ENCODE measurements at regions not wholly inside any gene's neighbourhood (a gene's known extent, or its start where the extent isn't known, plus 50 kb on each side); places are given as distances from the start of the nearest gene placed in this dataset.

DNA sequence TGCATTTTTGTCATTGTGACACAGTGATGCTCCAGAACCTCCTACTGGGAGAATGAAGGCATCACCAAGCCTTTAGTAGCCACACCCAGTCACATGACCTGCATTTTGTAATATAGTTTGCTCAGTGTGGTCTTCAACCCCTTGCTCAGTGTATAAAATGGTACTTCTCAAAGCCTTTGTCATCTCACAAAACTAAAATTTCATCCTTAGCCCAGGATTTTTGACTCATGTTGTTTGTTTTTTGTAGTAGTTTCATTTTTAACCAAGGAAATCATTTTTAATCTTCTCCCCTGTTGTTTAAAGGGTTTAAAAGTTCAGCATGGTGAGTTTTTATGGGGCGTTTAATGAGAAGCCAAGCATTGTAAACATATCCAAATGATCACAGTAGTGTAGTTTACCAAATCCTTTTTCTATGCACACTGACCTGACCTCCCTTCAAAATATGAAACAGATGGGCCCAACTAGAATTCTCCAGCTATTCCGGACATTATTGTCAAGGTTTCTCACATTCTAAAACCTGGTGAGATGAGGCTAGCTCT lies 123.5 kb upstream of the IL12A start:
- Histone ChIP-seq H2AFZ (replicated peaks) (no peak overlapping the region), H3K79me2 (ENCODE audit: low read depth) (peaks cover 27% of the 10 kb centered on the region), H3K9ac (no peak overlapping the region), H3K4me2 (no peak overlapping the region), H3K9me3 (ENCODE audit: low read depth) (no peaks in the 10 kb centered on the region), H3K27me3 (no peaks in the 10 kb centered on the region), H3K4me3 (no peak overlapping the region), H3K36me3 (no peaks in the 10 kb centered on the region), H3F3A (ENCODE audit: low read depth) (peaks cover 8% of the 10 kb centered on the region), H4K20me1 (ENCODE audit: low read depth) (peaks cover 14% of the 10 kb centered on the region), H3K27ac (no peak overlapping the region), H3K4me1 (peaks cover 18% of the 10 kb centered on the region)
- Mint-ChIP-seq H3K27me3 (ENCODE audit: insufficient read depth, low read depth) (no peaks in the 10 kb centered on the region), H3K9me3 (peaks cover 7% of the 10 kb centered on the region), H3K36me3 (peaks cover 25% of the 10 kb centered on the region), H3K4me1 (peaks cover 18% of the 10 kb centered on the region), H3K27ac (no peak overlapping the region), H3K4me3 (no peak overlapping the region)
- DNase-seq (ENCODE audit: low spot score): no peak
- TF ChIP-seq EZH2phosphoT487 (IDR thresholded peaks at IDR 0.05): no peak
- no peak for TF ChIP-seq CTCF (IDR thresholded peaks at IDR 0.05)
- no peak for TF ChIP-seq EZH2 (IDR thresholded peaks at IDR 0.05)

DNA sequence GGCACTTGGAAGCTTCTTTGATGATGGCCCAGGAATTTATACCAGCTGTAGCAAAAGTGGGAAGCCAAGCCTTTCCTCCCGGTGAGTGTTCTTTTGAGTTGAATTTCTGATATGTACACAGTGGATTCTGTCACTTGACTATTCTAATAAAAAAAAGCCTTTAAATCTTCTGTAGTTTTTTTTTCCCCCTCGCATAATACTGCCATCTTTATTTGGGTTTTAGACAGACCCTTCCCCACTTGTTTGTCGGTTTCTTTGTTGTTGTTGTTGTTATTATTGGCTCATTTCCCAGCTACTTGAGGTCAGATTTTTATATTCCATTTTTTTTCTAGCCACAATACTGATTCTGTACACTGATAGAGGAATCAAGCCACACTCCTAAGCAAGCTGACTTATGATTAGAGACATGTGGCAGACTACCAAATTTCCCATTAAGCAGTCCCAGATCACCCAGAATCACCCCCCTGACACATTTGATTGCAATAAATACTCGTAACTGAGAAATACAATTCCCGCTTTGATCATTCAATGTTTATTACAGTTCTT lies 122.4 kb upstream of the IL12A start:
- no peak overlapping the region for H3K27ac Mint-ChIP-seq

GRCh38 chr3:159867372-159867771 lies 121.3 kb upstream of the IL12A start:
- DNase-seq (ENCODE audit: low spot score): no peak
- Mint-ChIP-seq H3K27me3 (ENCODE audit: insufficient read depth, low read depth) (peaks cover 2% of the 10 kb centered on the region), H3K4me3 (no peak overlapping the region), H3K27ac (no peak overlapping the region), H3K9me3 (peaks cover 7% of the 10 kb centered on the region), H3K4me1 (peaks cover 3% of the 10 kb centered on the region), H3K36me3 (peaks cover 27% of the 10 kb centered on the region)
- H3K27me3 ChIP-seq: no peaks in the 10 kb centered on the region
- H3K4me1 ChIP-seq: peaks cover 4% of the 10 kb centered on the region
- TF ChIP-seq CTCF (IDR thresholded peaks at IDR 0.05) (no peak), EZH2 (IDR thresholded peaks at IDR 0.05) (no peak), EZH2phosphoT487 (IDR thresholded peaks at IDR 0.05) (no peak)
- no peaks in the 10 kb centered on the region for H3K9me3 ChIP-seq (ENCODE audit: low read depth)
- no peak overlapping the region for H3K9ac ChIP-seq
- no peak overlapping the region for H2AFZ ChIP-seq (replicated peaks)
- no peaks in the 10 kb centered on the region for H3K36me3 ChIP-seq
- no peak overlapping the region for H3K4me3 ChIP-seq
- H3F3A ChIP-seq (ENCODE audit: low read depth): no peaks in the 10 kb centered on the region
- H3K79me2 ChIP-seq (ENCODE audit: low read depth): peaks cover 15% of the 10 kb centered on the region
- no peak overlapping the region for H3K27ac ChIP-seq
- no peaks in the 10 kb centered on the region for H4K20me1 ChIP-seq (ENCODE audit: low read depth)
- no peak overlapping the region for H3K4me2 ChIP-seq

More for the DNA sequence above, 122.4 kb upstream of the IL12A start:
- Histone ChIP-seq H3K9ac (no peak overlapping the region), H3K4me1 (peaks cover 7% of the 10 kb centered on the region), H3K79me2 (ENCODE audit: low read depth) (peaks cover 21% of the 10 kb centered on the region), H3K4me2 (no peak overlapping the region), H3K27me3 (no peaks in the 10 kb centered on the region), H3K4me3 (no peak overlapping the region), H3K9me3 (ENCODE audit: low read depth) (no peaks in the 10 kb centered on the region), H3K36me3 (no peaks in the 10 kb centered on the region), H2AFZ (replicated peaks) (no peak overlapping the region), H4K20me1 (ENCODE audit: low read depth) (peaks cover 4% of the 10 kb centered on the region), H3F3A (ENCODE audit: low read depth) (no peaks in the 10 kb centered on the region), H3K27ac (no peak overlapping the region)
- no peak for TF ChIP-seq EZH2 (IDR thresholded peaks at IDR 0.05)
- no peak for TF ChIP-seq CTCF (IDR thresholded peaks at IDR 0.05)
- no peak for TF ChIP-seq EZH2phosphoT487 (IDR thresholded peaks at IDR 0.05)
- DNase-seq (ENCODE audit: low spot score): no peak
- peaks cover 7% of the 10 kb centered on the region for H3K9me3 Mint-ChIP-seq
- H3K4me1 Mint-ChIP-seq: peaks cover 7% of the 10 kb centered on the region
- H3K36me3 Mint-ChIP-seq: peaks cover 25% of the 10 kb centered on the region
- H3K4me3 Mint-ChIP-seq: no peak overlapping the region
- no peaks in the 10 kb centered on the region for H3K27me3 Mint-ChIP-seq (ENCODE audit: insufficient read depth, low read depth)
